Peyer's patch (tissue), 4 donors: ENCODE measurements at regions not wholly inside any gene's neighbourhood (a gene's known extent, or its start where the extent isn't known, plus 50 kb on each side); places are given as distances from the start of the nearest gene placed in this dataset.

Source experiments
- DNase-seq, 3 donors: peaks; one replicate each; pipeline ENCODE4 v3.0.0-alpha.2; 2017 to 2019
- H3K27ac ChIP-seq, 4 donors: fragments of 200-600 bp; sonication (generic); one replicate each; pipeline ENCODE4 v1.5.1; 2016 to 2019
- H3K27me3 ChIP-seq, 2 donors: fragments of 200-600 bp; sonication (generic); one replicate each; pipeline ENCODE4 v1.5.1; 2019
- H3K36me3 ChIP-seq, 3 donors: fragments of 200-600 bp; sonication (generic); one replicate each; pipeline ENCODE4 v1.5.1; 2016 to 2019
- H3K4me1 ChIP-seq, 4 donors: fragments of 200-600 bp; sonication (generic); one replicate each; pipeline ENCODE4 v1.5.1; 2016 to 2019
- H3K4me3 ChIP-seq, 4 donors: fragments of 200-600 bp; sonication (generic); 1 replicate in 3 of 4; 2 replicates in 1 of 4; pipeline ENCODE4 v1.5.1; 2016 to 2019; ENCODE audit warnings: mild to moderate bottlenecking in 1 of 4
- H3K9me3 ChIP-seq, 4 donors: fragments of 200-600 bp; sonication (generic); one replicate each; pipeline ENCODE4 v1.5.1; 2016 to 2019; ENCODE audit warnings: mild to moderate bottlenecking in 1 of 4
- POLR2A ChIP-seq, 2 donors: fragments of 450-650 bp; IDR thresholded peaks; one replicate each; pipeline ENCODE4 v1.5.1; 2017; ENCODE audit warnings: antibody characterized with exemption in 2 of 2, mild to moderate bottlenecking in 2 of 2, moderate library complexity in 2 of 2
- TF ChIP-seq, protein P1 (sequence below), 6 experiments: fragments of 450-650 bp in 4 of 6; fragments of 200-600 bp in 2 of 6; sonication (generic) in 1 of 6; IDR thresholded peaks; one replicate each; pipeline ENCODE4 v1.5.1; 2017 to 2019; ENCODE audit warnings: antibody characterized with exemption in 6 of 6, mild to moderate bottlenecking in 3 of 6, moderate library complexity in 1 of 6

DNA sequence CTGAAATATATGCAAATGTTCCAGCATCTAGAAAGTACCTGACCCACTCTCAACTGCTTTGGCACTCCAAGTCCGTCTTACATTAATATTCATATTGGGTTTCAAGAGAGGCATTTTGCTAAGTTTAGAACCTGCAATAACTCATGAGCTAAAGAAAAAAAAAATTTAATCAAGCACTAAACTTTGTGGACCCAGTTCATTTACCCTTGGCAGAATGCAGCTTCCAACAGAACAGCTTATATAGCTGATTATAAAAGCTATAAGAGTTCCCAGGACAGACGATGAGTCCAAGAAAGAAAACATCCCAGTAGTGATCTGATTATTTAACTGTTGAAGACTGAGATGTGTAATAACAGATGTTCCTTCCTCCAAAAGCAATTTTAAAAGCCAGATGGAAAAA lies 592.0 kb downstream of the KCNH5 start:
- H3K4me3 ChIP-seq, result no peak overlapping the region
- no peak overlapping the region for H3K27ac ChIP-seq
- no peaks in the 10 kb centered on the region for H3K4me1 ChIP-seq
- TF ChIP-seq, protein P1, sequence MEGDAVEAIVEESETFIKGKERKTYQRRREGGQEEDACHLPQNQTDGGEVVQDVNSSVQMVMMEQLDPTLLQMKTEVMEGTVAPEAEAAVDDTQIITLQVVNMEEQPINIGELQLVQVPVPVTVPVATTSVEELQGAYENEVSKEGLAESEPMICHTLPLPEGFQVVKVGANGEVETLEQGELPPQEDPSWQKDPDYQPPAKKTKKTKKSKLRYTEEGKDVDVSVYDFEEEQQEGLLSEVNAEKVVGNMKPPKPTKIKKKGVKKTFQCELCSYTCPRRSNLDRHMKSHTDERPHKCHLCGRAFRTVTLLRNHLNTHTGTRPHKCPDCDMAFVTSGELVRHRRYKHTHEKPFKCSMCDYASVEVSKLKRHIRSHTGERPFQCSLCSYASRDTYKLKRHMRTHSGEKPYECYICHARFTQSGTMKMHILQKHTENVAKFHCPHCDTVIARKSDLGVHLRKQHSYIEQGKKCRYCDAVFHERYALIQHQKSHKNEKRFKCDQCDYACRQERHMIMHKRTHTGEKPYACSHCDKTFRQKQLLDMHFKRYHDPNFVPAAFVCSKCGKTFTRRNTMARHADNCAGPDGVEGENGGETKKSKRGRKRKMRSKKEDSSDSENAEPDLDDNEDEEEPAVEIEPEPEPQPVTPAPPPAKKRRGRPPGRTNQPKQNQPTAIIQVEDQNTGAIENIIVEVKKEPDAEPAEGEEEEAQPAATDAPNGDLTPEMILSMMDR (IDR thresholded peaks at IDR 0.05), result no peak
- no peak for TF ChIP-seq POLR2A (IDR thresholded peaks at IDR 0.05)
- no peaks in the 10 kb centered on the region for H3K9me3 ChIP-seq
- H3K27me3 ChIP-seq, result no peaks in the 10 kb centered on the region
- H3K36me3 ChIP-seq, result no peaks in the 10 kb centered on the region
- DNase-seq, result no peak

DNA sequence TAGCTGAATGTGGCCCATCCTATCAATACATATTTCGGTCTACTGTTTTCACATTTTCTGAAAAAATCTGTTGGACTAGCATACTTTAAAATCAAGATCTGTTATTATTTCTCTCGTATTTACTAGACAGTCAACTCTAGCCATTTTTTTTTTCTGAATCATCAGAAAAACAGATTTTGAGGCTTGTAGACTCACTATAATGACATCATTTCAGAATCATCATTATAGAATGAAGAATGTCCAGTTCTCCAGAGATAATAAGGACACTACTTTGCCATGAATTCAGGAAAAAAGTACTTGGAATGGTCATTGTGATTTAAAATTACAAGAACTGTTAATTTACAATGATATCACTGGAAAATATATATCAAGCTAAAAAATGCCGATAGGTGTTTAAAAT lies 589.8 kb downstream of the KCNH5 start:
- no peak for DNase-seq
- Histone ChIP-seq H3K27ac (no peak overlapping the region), H3K4me3 (no peak overlapping the region), H3K9me3 (no peaks in the 10 kb centered on the region), H3K4me1 (no peaks in the 10 kb centered on the region), H3K27me3 (no peaks in the 10 kb centered on the region), H3K36me3 (no peaks in the 10 kb centered on the region)
- TF ChIP-seq POLR2A (IDR thresholded peaks at IDR 0.05), result no peak
- TF ChIP-seq, protein P1 (IDR thresholded peaks at IDR 0.05), result no peak

DNA sequence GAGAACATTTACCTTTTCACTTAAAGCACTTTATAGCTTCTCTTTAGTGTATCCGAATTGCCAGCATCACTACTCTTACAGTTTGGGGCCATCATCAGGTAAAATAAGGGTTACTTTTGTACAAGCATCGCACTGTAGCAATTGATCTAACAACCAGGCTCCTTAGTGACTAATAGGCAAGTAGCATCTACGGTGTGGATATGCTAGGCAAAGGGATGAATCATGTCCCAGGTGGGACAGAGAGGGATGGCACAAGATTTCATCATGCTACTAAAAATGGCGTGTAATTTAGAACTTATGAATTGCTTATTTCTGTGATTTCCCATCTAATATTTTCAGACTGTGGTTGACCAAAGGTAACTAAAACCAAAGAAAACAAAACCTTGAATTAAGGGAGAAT lies 582.3 kb downstream of the KCNH5 start:
- no peak overlapping the region for H3K4me3 ChIP-seq
- H3K27ac ChIP-seq, result no peak overlapping the region
- no peaks in the 10 kb centered on the region for H3K36me3 ChIP-seq
- DNase-seq, result no peak
- no peak for TF ChIP-seq POLR2A (IDR thresholded peaks at IDR 0.05)
- no peaks in the 10 kb centered on the region for H3K27me3 ChIP-seq
- no peaks in the 10 kb centered on the region for H3K4me1 ChIP-seq
- H3K9me3 ChIP-seq, result no peaks in the 10 kb centered on the region

DNA sequence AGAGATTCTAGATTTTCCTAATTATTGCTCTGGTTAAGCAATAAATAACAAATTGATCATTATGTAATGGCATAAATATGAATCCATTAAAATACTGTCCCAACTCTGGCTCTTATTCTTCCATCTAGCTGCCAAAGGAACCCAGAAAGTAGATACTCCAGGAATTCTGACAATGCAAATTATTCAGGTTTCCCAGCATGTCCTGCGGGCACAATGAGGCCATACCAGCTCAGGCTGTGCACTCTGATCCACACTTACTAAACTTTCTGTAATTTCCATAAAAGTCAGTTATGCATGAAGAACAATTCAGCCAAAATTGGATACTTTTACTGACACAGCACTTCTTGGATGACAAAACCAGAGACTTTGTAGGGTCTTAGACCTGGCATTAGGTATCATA lies 576.3 kb downstream of the KCNH5 start:
- TF ChIP-seq POLR2A (IDR thresholded peaks at IDR 0.05), result no peak
- TF ChIP-seq, protein P1 (IDR thresholded peaks at IDR 0.05), result no peak
- no peaks in the 10 kb centered on the region for H3K27me3 ChIP-seq

GRCh38 chr14:62470935-62471334 lies 574.3 kb downstream of the KCNH5 start:
- Histone ChIP-seq H3K27me3 (no peaks in the 10 kb centered on the region), H3K9me3 (no peaks in the 10 kb centered on the region), H3K4me3 (no peak overlapping the region), H3K27ac (no peak overlapping the region), H3K36me3 (no peaks in the 10 kb centered on the region), H3K4me1 (no peaks in the 10 kb centered on the region)
- no peak for TF ChIP-seq POLR2A (IDR thresholded peaks at IDR 0.05)
- TF ChIP-seq, protein P1 (IDR thresholded peaks at IDR 0.05), result no peak
- DNase-seq, result no peak

More for the DNA sequence above, 576.3 kb downstream of the KCNH5 start:
- Histone ChIP-seq H3K4me3 (no peak overlapping the region), H3K4me1 (no peaks in the 10 kb centered on the region), H3K27ac (no peak overlapping the region), H3K36me3 (no peaks in the 10 kb centered on the region), H3K9me3 (no peaks in the 10 kb centered on the region)
- DNase-seq, result no peak

- TF ChIP-seq, protein P1 (IDR thresholded peaks at IDR 0.05), result no peak
- TF ChIP-seq POLR2A (IDR thresholded peaks at IDR 0.05), result no peak
- H3K27me3 ChIP-seq, result no peaks in the 10 kb centered on the region
- DNase-seq, result no peak
- H3K9me3 ChIP-seq, result no peaks in the 10 kb centered on the region
- no peak overlapping the region for H3K4me3 ChIP-seq
- H3K27ac ChIP-seq, result no peak overlapping the region
- H3K36me3 ChIP-seq, result no peaks in the 10 kb centered on the region
- H3K4me1 ChIP-seq, result no peaks in the 10 kb centered on the region
Observed at GRCh38 chr14:62491146-62491545, 554.1 kb downstream of the KCNH5 start.
